ENCODE measurements at regions not wholly inside any gene's neighbourhood (a gene's known extent, or its start where the extent isn't known, plus 50 kb on each side); places are given as distances from the start of the nearest gene placed in this dataset.

DNA sequence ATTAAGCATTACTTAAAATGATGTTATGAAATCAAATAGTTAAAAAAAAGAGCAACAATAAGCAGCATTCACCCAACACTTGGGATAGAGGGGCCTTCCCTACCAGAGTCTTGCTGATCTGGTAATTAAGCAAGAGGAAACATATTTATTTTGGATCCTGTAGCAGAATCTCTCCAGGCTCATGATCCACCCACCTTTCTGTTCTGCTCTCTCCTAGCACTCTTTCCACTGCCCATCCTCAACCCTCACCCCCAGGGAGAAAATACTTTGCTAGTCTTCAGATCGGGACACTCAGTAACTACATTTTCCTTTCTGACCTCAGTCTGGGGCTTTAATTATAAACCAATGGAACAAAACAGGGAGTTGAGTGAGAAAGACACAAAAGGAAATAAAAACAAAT is 1541.9 kb downstream of the AACS start:
- in situ Hi-C loops (cut with MboI; ENCODE audit: low sequenced_read_pairs, unreplicated experiment), result no loop called here
- no peak for DNase-seq (ENCODE audit: low spot score)
- TF ChIP-seq, protein P1, sequence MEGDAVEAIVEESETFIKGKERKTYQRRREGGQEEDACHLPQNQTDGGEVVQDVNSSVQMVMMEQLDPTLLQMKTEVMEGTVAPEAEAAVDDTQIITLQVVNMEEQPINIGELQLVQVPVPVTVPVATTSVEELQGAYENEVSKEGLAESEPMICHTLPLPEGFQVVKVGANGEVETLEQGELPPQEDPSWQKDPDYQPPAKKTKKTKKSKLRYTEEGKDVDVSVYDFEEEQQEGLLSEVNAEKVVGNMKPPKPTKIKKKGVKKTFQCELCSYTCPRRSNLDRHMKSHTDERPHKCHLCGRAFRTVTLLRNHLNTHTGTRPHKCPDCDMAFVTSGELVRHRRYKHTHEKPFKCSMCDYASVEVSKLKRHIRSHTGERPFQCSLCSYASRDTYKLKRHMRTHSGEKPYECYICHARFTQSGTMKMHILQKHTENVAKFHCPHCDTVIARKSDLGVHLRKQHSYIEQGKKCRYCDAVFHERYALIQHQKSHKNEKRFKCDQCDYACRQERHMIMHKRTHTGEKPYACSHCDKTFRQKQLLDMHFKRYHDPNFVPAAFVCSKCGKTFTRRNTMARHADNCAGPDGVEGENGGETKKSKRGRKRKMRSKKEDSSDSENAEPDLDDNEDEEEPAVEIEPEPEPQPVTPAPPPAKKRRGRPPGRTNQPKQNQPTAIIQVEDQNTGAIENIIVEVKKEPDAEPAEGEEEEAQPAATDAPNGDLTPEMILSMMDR (IDR thresholded peaks at IDR 0.05; ENCODE audit: borderline replicate concordance, control extremely low read depth, extremely low read depth, insufficient read depth, missing control alignments), result no peak

DNA sequence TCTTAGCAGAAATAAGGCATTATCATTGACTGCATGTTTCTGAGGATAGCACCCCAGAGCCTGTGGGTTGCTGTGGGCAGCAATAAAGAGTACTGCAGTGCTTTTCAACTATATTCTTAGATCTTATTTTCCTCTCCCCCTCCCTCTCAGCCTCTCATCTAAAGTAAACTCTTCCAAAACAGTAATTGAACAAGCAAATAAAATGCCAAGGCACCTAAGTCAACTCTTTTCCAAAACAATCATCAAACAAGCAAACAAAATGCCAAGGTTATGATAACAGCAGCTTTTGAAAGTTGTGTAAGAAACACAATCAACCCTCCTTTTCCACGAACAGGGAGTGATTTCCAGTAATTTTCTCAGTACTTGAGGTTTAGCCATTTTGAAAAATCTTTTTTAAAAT is 1542.6 kb downstream of the AACS start:
- TF ChIP-seq, protein P1 (IDR thresholded peaks at IDR 0.05; ENCODE audit: borderline replicate concordance, control extremely low read depth, extremely low read depth, insufficient read depth, missing control alignments), result no peak
- in situ Hi-C loops (cut with MboI; ENCODE audit: low sequenced_read_pairs, unreplicated experiment), result no loop called here
- no peak for DNase-seq (ENCODE audit: low spot score)

DNA sequence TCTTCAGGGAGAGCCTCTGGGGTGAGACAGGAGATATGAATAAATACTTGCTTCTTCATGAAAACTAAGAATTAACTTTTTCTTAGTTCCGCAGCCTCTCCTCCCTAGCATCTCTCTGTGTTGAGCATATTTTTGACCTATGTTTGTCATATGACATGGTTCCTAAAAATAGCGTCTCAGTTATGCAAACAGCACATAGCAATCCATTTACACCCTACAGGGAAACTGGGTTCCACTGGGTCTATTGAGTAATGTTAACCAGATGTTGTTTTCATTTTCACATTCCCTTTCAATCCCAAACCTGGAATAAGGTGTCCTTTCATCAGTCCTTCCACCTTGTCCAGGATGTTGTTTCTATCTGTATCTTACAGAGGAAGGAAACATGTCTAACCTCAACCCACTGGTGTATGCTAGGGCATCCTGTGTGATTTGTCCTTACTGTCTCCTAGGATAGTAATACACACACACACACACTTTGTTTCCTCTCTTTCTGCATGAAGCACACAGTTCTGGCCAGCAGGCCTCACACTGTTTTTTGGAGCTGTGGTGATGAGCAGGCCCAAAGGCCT is 1543.5 kb downstream of the AACS start:
- in situ Hi-C loops (cut with MboI; ENCODE audit: low sequenced_read_pairs, unreplicated experiment), result no loop called here
- no peak for DNase-seq (ENCODE audit: low spot score)
- TF ChIP-seq, protein P1 (IDR thresholded peaks at IDR 0.05; ENCODE audit: borderline replicate concordance, control extremely low read depth, extremely low read depth, insufficient read depth, missing control alignments), result no peak

DNA sequence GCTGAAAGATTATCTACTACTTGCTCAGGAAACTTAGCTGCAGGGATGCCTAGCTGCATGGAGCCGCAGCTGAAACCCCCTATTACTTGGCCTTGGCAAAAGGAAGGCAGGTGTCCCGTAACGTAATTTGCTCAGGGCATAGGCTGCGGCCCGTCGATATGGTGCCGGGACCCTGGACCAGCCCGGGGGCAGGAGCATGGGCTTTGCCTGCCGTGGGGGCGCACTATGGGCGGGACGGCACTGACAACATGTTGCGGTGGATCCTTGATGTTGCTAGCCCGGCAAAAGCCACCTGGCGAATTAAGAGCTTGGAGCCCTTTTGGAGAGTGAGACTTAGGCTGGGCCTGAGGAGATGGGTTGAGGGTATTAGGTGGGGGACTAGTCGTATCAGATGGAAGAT is 1551.2 kb downstream of the AACS start:
- in situ Hi-C loops (cut with MboI; ENCODE audit: low sequenced_read_pairs, unreplicated experiment), result no loop called here

DNA sequence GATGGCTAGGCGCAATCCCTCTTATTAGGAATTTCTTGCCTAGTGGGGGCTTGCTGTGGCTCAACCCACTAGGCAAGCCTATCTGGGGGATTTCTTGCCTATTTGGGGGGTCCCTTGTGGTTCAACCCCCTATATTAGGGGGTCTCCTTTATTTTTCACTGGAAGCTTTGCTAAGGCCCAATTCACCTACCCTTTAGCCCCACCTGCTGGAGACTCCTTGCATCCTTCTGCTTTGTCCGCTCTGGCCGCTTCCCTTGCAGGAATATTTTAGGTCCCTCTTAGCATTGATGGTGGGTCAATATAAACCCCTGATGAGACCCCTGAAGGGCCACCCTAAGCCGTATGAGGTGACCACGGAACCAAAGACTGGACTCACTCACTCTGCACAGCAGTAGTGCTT is 1552.1 kb downstream of the AACS start:
- DNase-seq (ENCODE audit: low spot score), result no peak
- TF ChIP-seq, protein P1 (IDR thresholded peaks at IDR 0.05; ENCODE audit: borderline replicate concordance, control extremely low read depth, extremely low read depth, insufficient read depth, missing control alignments), result no peak
- in situ Hi-C loops (cut with MboI; ENCODE audit: low sequenced_read_pairs, unreplicated experiment), result no loop called here

More for the DNA sequence above, 1551.2 kb downstream of the AACS start:
- TF ChIP-seq, protein P1 (IDR thresholded peaks at IDR 0.05; ENCODE audit: borderline replicate concordance, control extremely low read depth, extremely low read depth, insufficient read depth, missing control alignments), result no peak
- DNase-seq (ENCODE audit: low spot score), result no peak

DNA sequence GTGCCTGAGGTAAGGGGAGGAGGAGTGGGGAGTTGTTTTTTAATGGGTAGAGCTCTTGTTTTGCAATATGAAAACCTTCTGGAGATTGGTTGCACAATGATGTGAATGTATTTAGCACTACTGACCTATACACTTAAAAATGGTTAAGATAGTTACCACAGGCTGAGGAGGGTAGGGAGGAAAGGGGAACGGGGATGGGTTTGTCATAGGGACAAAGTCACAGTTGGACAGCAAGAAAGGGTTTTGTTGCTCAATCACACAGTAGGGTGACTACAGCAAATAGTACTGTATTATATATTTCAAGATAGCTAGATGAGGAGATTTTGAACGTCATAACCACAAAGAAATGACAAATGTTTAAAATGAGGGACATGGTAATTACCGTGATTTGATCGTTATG is 1562.4 kb downstream of the AACS start:
- in situ Hi-C loops (cut with MboI; ENCODE audit: low sequenced_read_pairs, unreplicated experiment), result no loop called here

More for the DNA sequence above, 1562.4 kb downstream of the AACS start:
- TF ChIP-seq, protein P1 (IDR thresholded peaks at IDR 0.05; ENCODE audit: borderline replicate concordance, control extremely low read depth, extremely low read depth, insufficient read depth, missing control alignments), result no peak
- DNase-seq (ENCODE audit: low spot score), result no peak

Data from GM13976 (cell line).